GM23248 (cell line): ENCODE measurements at regions not wholly inside any gene's neighbourhood (a gene's known extent, or its start where the extent isn't known, plus 50 kb on each side); places are given as distances from the start of the nearest gene placed in this dataset.

Source experiments
- EZH2 ChIP-seq: fragments of 200-600 bp; sonication (generic); IDR thresholded peaks from 2 replicates; pipeline ENCODE4 v1.6.1; 2018; ENCODE audit warnings: antibody characterized with exemption, mild to moderate bottlenecking; ENCODE audit not compliant: insufficient read depth, poor library complexity, severe bottlenecking
- EZH2phosphoT487 ChIP-seq: fragments of 200-600 bp; sonication (generic); IDR thresholded peaks from 2 replicates; pipeline ENCODE4 v1.6.1; 2018; ENCODE audit warnings: antibody characterized with exemption, moderate library complexity, mild to moderate bottlenecking, low read depth; ENCODE audit not compliant: insufficient read depth

DNA sequence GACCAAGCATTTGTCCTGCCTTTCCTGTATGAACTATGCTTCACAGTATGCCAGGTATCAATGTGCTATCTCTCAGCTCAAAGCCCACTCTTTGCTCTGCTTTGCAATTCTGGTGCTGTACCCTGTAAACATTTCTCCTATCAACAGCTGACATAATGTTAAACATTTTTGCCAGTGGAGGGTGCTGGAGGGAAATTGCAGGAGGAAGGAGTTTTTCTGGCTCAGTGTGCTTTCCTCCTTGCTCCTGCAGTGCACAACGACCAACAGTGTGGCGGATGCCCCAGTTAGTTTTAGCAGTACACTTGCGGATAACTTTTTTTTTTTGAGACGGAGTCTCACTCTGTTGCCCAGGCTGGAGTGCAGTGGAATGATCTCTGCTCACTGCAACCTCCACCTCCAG lies 67.1 kb upstream of the PTGFRN start:
- TF ChIP-seq EZH2 (no peak), EZH2phosphoT487 (no peak)
